Hepatocyte (in vitro differentiated cells): ENCODE measurements at regions not wholly inside any gene's neighbourhood (a gene's known extent, or its start where the extent isn't known, plus 50 kb on each side); places are given as distances from the start of the nearest gene placed in this dataset.

Source experiments
- CTCF ChIP-seq: fragments of 200-600 bp; sonication (generic); IDR thresholded peaks from 2 replicates; pipeline ENCODE4 v1.5.1; 2016; ENCODE audit warnings: antibody characterized with exemption, mild to moderate bottlenecking; ENCODE audit not compliant: poor library complexity
- EZH2phosphoT487 ChIP-seq: fragments of 200-600 bp; sonication (generic); IDR thresholded peaks from one replicate; pipeline ENCODE4 v1.6.1; 2018; ENCODE audit warnings: antibody characterized with exemption, mild to moderate bottlenecking, low read depth, moderate library complexity; ENCODE audit not compliant: unreplicated experiment, severe bottlenecking

GRCh38 chr7:13115157-13115772, 427.8 kb downstream of the ARL4A start:
- TF ChIP-seq CTCF = peak; percentile 8
- no peak for TF ChIP-seq EZH2phosphoT487
